HG03097 (cell line): ENCODE measurements at regions not wholly inside any gene's neighbourhood (a gene's known extent, or its start where the extent isn't known, plus 50 kb on each side); places are given as distances from the start of the nearest gene placed in this dataset.
"Not testable (repeated sequence)": the region's sequence is repeated elsewhere in the genome, so short reads cannot be mapped to it uniquely, and the experiment has no call there.

Source experiments
- ATAC-seq: cut with Tn5 transposase; IDR thresholded peaks from one replicate; pipeline ENCODE4 v1.9.1; 2021; ENCODE audit not compliant: unreplicated experiment, low FRiP score

DNA sequence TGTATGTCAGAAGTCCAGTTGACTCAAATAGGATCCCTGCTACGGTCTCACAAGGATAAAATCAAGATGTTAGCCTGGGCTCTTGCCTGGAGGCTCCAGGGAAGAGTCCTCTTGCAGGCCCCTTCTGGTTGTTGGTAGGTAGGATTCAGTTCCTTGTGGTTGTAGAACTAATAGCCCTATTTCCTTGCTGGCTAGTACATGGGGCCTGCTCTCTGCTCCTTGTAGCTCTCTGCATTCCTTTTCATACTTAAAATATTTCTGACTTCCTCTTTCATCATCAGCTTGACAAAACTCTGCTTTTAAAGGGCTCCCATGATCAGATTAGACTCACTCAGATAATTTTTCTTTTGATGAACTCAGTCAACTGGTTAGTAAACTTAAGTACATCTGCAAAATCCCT lies 756.7 kb downstream of the GATA3 start:
- ATAC-seq = no peak

DNA sequence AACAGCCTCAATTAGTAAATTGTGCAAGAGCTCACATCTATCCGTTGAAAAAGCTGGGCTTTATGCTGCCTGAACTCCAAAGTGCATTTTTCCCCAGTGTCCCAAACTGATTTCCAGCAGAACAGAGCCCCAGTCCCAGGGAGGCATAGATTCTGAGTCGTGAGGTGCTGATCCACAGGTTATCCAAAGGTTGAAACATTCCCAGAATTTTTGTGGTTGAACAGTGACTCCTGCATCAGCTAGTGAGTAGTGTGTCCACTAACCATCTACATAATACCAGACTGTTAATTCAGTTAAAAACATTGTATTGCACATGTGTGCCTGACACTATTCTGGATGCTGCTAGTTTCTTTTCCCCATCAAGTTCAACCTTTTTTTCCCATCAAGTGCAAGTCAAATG lies 761.5 kb downstream of the GATA3 start:
- no peak for ATAC-seq

DNA sequence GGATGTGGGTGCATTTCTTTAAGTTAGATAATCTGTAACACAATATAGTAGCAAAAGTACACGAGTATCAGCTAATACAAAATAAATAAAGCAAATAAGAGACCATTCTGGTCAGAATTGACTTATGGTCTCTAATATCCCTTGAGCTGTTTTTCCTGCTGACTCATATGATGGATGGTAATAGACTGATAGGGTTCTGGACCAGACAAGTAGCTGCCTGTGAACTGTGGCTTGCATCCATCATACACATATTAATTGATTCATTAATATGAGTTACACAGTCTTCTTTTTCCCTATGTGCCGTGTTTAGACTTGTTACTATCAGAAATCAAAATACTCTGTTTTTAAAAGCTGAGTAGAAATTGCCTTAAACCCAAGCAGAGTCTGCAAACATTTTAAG lies 762.8 kb downstream of the GATA3 start:
- ATAC-seq = no peak

DNA sequence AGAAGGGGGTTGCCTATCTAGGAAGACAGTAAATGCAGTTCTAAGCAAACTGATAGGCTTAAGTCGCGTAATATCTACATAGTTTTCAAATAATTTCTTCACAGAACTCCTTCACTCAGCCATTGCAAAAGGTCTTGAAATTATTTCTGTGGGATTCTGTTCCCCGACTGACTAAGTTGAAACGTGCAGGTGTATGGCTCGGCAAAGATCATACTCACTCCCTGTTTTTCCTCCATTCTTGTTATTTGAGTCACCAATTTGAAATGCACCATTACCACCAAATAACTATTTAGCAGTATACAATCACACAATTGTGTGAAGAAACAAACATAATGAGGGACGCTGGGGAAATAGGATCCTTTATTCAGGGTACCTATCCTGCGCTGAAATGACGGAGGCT lies 771.1 kb downstream of the GATA3 start:
- ATAC-seq = no peak

DNA sequence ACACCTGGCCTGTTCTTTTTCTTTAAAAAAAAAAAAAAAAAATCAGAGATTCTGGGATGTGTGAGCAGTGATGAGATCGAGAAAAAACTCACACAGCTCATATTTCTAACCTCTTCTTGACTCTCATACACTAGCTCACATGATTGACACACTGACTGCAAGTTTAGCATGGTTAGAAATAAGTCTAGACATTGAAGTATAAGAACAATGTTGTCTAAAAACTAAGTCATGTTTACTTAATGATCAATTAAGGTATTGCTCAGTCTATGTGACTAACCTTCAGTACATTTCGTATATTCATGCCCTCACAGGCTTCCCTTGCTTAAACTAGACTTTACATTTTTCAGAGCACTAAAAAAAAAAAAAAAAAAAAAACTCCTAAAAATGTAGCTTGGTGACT lies 775.1 kb downstream of the GATA3 start:
- no peak for ATAC-seq

DNA sequence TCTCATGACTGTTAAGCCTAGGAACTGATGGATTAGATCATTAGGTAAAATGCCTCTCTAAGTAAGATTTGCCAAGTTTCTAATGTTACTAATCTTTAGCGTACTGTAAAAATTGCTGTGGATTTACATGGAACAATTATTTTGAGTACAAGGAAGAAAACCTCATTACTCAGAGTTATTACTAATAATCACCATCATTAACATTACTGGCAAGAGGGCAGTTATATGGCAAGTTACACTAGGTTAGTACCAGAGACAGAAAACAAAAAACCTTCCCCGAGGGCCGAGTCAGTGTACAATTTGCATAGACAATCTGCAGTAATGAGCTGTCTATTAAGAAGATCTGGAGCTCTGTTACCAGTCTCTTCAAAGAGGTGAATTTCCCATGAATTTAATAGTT lies 775.6 kb downstream of the GATA3 start:
- no peak for ATAC-seq

DNA sequence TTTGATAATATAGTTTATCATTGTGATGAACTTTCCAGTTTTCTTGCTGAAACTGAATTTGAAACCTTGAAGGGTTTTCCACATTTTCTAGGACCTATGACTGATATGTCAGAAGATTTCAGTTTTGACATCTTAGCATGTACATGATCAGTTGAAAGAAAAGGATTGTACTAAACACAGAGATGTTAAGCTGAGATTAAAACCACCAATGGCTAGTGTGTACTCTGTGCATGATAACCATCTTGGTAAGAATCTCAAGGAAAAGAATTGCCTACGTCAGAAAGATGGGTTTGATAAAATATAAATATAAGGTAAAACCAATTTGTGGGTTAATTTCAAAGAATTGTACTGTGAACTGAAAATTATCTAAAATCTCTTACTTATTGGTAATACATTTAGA lies 776.4 kb downstream of the GATA3 start:
- no peak for ATAC-seq

DNA sequence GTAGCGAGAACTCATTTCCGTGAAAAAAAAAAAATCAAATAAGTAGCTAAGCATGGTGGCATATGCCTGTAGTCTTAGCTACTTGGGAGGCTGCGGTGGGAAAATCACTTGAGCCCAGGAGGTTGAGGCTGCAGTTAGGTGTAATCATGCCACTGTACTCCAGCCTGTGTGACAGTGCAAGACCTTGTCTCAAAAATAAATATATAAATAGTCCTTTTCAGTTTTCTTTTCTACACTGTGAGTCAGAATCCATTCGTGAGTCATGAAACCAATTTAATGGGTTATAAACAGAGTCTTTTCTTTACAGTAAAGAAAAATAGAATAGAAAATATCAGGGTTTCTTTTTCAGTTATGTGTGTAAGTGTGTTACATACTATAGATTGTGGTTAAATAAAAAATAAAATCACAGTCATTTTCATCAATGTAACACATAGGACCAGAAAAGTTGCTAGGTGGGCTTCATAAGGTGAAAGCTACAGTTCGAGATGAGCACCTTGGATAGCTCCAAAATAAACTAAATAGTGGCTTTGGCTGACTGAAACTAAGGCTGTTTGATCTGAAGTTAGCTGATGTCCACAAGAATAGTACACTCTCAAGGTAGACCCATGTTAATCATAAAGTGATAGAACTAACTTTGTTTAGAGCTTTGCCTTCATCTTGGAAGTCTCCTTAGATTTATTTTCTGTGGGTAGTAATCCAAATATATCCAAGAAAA lies 781.1 kb downstream of the GATA3 start:
- no peak for ATAC-seq

DNA sequence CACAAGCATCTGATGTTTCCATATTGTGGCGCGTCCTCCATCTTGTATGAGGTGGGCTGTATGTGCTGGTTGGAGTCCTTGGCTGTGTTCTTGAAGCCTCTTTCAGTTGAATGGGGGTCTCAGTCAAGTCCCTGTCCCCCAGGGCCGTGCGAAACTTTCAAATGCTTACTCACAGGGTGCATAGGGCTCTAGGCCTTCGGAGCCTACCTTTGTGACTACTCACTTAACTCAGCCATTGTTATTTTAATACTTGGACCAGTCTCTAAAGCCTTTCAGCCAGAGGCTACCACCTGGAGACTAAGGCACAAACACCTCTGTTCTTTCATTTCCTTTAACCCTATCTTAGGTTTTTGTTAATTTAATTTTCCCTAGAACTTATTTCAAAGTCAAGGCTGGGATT lies 785.9 kb downstream of the GATA3 start:
- ATAC-seq = no peak

DNA sequence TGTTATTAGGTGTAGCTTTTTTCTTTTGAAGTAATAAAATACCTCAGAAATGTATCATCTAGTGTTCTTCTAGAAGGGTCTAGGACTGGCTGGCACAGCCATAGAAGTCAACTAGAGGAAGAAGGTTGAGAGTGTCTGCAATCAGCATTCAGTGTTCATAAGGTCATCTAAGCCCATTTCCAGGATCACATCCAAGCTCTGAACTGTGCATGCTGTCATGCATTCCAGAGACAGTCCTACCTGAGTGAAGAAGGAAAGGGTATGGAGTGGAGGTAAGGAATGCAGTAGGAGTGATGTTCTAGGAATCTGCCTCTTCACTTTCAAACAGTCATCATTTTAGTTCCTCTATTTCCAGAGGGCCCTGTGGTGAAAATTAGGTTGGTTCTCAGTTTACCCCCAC lies 789.7 kb downstream of the GATA3 start:
- no peak for ATAC-seq

DNA sequence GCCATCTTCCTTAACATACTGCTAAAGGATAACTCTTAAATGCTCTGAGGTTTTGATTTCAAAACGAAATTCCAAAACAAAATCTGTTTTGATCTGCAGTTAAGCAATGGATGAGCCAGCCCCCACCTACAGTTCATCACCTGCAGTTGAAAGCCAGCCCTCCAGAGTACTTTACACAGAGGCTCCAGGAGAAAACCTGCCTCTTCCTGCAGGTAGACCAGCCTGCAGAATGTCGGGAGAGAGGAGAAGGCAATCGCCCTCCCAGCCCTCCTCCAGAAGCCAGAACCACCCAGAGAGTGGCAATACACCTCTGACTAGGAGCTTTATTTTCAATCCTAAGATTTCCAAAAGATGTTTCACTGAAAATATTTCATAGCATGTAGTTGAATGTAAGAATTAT lies 798.1 kb downstream of the GATA3 start:
- ATAC-seq = no peak

DNA sequence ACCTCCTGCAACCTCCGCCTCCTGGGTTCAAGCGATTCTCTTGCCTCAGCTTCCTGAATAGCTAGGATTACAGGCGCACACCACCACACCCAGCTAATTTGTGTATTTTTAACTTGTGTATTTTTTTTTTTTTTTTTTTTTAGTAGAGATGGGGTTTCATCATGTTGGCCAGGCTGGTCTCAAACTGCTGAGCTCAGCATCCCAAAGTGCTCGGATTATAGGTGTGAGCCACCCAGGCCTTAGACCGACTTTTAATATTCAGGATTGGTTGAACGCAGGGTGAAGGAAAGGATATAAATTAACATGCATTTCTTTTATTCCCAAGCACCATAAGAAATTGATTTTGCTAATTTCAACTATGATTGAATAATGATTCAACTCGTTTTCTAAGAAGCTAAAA lies 798.6 kb downstream of the GATA3 start:
- ATAC-seq = no peak

DNA sequence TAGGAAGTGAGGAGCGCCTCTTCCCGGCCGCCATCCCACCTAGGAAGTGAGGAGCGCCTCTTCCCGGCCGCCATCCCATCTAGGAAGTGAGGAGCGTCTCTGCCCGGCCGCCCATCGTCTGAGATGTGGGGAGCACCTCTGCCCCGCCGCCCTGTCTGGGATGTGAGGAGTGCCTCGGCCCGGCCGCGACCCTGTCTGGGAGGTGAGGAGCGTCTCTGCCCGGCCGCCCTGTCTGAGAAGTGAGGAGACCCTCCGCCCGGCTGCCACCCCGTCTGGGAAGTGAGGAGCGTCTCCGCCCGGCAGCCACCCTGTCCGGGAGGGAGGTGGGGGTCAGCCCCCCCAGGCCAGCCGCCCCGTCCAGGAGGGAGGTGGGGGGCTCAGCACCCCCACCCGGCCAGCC lies 814.4 kb downstream of the GATA3 start:
- ATAC-seq = not testable (repeated sequence)

DNA sequence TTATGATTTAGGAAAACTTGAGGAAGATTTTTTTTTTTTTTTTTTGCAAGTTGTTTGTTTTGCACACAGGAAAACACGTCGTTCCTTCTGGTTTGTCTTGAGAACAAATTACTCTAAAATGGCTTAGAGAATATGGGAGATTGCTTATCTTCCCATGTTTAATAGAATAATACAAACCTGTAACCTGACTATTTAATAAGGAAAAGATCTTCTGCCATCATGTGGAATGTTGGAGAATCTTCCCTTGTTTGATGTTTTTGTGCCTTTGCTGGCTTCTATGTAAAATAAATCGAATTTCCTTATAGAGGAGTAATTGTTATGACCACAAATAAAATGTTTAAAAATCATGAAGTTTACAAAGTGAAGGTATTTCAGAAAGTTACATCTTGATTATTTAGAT lies 818.8 kb downstream of the GATA3 start:
- no peak for ATAC-seq

DNA sequence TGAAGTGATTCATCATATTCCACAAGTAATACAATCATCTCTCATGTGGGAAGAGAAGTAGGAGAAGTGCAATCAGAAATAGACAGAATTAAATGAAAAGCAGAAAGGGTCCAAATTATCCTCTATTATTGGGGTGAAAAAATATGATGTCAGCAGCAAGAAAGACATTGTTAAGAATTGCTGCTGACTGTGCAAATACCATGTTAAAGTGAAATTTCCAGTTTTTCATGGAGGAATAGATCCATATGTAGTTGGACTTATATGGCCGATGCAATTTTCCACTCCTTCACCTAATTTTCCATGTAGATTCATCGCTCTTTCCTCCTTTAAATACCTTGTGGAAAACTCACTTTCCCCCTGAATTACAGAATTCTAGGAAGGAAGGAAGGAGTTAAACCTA lies 819.8 kb downstream of the GATA3 start:
- no peak for ATAC-seq

DNA sequence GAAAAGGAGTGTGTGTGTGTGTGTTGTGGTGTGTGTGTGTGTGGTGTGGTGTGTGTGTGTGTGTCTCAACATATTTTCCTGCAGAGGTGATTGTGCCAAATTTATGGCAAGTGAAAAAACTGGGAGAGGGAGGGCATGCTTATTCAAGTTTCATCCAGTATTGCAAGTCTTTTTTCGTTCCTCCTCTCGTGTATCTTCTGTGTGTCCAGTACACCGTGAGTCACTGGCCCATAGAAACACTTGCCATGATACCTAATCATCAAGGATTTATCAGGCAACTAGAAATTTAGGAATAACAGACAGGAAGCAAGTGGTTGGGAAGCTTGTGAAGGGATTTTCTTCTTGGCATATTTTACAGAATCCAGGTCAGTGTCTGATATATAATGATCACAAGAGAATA lies 820.5 kb downstream of the GATA3 start:
- no peak for ATAC-seq

DNA sequence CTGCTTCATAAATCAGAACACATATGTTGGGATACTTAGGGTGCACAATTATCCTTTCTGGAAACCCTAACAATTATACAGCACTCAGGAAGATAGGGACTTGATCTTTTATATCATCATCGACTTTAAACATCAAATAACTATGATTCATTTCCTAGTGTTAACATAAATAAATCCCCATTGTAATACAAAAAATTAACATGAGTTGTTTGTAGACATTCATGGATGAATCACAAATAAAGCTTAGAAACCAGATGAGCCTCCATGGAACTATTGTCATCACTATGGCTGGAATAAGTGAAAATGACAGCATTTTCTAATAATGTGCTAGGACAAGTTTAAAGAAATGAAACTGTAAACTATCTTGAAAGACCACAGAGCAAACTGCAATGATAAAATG lies 821.7 kb downstream of the GATA3 start:
- no peak for ATAC-seq

DNA sequence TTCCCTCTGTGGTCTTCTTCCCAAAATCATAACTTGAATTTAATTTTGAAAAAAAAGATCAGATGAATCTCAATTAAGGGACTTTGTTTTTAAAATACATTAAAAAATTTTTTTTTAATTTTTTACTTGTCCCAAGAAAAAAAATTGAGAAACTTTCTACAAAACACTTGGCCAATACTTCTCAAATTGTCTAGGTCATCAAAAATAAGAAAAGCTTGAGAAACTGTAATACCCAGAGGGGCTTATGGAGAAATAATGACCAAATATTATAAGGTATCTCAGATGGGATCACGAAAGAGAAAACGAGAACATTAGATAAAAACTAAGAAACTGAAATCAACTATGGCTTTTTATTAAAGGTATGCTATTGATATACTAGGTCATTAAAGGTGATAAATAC lies 835.0 kb downstream of the GATA3 start:
- ATAC-seq = no peak

DNA sequence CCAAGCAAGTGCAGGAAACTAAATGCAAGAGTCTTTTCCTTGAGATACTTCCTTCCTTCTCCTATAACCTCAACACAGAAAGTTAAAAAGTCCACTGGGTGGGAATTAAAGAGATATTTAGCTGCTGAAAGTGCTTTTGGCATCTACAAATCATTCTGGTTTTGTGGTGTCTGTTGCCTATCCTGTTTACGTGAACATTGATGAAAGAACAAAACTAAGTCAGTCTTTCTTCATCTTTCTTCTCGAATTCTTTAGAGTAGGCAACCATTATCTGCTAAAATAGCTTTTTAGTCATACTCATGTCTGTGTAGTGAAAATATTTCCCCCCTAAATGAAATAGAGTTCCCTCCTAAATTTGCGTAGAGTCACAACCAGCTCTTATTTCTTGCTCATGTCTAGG lies 838.6 kb downstream of the GATA3 start:
- no peak for ATAC-seq

DNA sequence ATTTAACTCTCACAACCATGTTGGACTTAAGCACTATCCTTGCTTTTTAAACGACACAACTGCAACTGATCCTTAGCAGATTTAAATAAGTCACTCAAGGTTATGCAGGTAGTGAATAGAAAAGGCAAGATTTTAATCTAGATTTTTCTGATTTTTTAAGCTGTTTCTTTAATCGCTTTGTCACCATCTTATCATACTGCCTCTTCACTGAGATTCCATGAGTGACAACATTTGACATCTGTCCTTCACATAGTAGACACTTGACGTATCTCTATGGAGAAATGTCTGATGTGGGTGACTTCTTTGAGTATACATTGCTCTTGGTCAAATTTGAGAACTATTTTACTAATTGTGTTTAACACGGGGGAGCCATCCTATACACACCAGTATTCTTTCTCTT lies 839.7 kb downstream of the GATA3 start:
- ATAC-seq = no peak

DNA sequence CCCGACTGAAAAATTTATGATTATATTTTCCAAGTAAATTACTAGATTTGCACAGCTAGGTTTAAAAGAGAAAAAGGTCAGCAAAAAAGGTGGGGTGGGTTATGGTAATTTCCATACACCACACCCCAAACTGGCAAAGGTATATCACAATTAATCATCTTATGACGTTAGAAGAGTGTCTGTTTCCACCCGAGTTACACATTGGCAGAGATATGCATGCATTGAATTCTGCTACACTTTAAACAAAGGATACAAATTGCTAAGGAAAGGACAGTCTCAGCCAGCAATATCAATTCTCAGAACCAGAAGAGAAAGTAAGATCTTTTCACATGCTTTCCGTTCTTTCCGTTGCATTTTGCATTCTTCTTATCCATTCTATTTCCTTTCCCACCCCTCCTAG lies 843.3 kb downstream of the GATA3 start:
- no peak for ATAC-seq

DNA sequence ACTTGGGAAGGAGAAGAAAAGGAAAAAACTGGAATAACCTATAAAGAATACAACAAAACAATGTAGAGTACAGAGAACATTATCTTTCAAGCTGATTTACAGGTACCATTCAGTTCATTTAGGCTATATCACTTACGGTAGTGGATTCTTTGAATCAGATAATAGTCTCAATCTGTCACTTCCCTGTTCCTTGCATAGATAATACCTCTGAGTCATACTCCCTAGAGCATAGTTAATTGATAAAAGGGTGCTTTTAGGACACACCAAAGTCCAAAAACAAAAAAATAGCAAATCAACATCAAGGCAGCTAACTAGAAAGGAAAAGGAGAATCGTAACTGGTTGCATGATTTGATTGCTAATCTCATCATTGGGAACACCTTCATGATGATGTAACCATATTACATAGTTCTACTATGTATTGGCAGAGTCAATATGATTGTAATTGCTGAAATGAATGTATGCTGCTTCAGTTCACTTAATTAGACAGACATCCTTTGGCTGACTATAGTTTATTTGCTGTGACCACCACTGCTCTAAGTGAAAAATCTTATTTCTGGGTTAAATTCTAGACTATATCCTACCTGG lies 844.4 kb downstream of the GATA3 start:
- ATAC-seq = no peak

DNA sequence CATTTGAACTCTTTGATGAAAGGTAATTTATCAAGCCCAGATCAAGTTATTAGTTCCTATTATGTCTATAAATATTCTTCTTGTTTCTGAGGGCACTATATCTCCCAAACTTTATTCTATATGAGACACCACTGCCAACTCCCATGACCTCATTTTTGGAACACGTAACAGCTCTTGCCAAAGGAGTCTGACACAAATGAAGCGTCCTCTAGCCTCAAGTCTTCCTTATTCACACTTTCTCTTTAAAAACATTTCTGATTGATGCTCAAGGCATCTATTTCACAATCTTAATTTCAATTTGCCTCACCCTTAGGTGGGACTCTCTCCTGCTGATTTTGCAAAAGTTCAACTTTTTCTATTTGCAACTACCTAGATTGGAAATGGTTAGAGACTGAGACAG lies 848.4 kb downstream of the GATA3 start:
- no peak for ATAC-seq
